ENCODE measurements at regions not wholly inside any gene's neighbourhood (a gene's known extent, or its start where the extent isn't known, plus 50 kb on each side); places are given as distances from the start of the nearest gene placed in this dataset.

- no peak for TF ChIP-seq EGR1 (IDR thresholded peaks at IDR 0.05; ENCODE audit: borderline replicate concordance, low read depth, low read length)
- TF ChIP-seq MAFK (IDR thresholded peaks at IDR 0.05; ENCODE audit: low read depth, low read length), result no peak
- TF ChIP-seq, protein P1, sequence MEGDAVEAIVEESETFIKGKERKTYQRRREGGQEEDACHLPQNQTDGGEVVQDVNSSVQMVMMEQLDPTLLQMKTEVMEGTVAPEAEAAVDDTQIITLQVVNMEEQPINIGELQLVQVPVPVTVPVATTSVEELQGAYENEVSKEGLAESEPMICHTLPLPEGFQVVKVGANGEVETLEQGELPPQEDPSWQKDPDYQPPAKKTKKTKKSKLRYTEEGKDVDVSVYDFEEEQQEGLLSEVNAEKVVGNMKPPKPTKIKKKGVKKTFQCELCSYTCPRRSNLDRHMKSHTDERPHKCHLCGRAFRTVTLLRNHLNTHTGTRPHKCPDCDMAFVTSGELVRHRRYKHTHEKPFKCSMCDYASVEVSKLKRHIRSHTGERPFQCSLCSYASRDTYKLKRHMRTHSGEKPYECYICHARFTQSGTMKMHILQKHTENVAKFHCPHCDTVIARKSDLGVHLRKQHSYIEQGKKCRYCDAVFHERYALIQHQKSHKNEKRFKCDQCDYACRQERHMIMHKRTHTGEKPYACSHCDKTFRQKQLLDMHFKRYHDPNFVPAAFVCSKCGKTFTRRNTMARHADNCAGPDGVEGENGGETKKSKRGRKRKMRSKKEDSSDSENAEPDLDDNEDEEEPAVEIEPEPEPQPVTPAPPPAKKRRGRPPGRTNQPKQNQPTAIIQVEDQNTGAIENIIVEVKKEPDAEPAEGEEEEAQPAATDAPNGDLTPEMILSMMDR (IDR thresholded peaks at IDR 0.05; ENCODE audit: control extremely low read depth in 1 of 3, insufficient read depth in 1 of 3, low read depth in 1 of 3, low read length in 3 of 3), result no peak
- no peak for TF ChIP-seq EZH2 (IDR thresholded peaks at IDR 0.05; ENCODE audit: low read depth, low read length, severe bottlenecking)
- TF ChIP-seq BACH1 (IDR thresholded peaks at IDR 0.05; ENCODE audit: low read length), result no peak
- TF ChIP-seq ZNF274 (IDR thresholded peaks at IDR 0.05; ENCODE audit: borderline replicate concordance, extremely low read depth, low read length), result no peak
Measured at GRCh38 chr4:82031376-82031927, 342.3 kb downstream of the HNRNPD start.

Measured in H1 (cell line).